ENCODE measurements at regions not wholly inside any gene's neighbourhood (a gene's known extent, or its start where the extent isn't known, plus 50 kb on each side); places are given as distances from the start of the nearest gene placed in this dataset.
A peak's percentile ranks its signal among the peaks of the same experiment; 100 is the strongest.
"Not testable (repeated sequence)": the region's sequence is repeated elsewhere in the genome, so short reads cannot be mapped to it uniquely, and the experiment has no call there.

DNA sequence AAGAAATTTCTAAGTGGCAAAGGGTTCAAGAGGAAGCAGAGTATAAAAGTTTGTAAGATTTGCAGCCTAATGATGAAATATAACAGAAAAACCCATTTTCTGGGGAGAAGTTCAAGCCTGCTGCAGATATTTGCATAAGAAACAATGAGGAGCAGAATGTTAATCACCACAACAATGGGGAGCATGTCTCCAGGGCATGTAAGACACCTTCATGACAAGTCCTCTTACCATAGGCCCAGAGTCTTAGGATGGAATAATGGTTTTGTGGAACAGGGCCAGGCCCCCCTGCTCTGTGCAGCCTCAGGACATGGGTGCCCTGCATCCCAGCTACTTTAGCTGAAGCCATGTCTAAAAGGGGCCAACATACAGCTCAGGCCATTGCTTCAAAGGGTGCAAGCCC lies 809.0 kb upstream of the SLITRK5 start:
- in situ Hi-C loops (cut with HindIII; ENCODE audit: low pct_unique_long_range_greater_than_20kb, low sequenced_read_pairs), result no loop called here
- no peak for DNase-seq (ENCODE audit: low read depth, low spot score)

DNA sequence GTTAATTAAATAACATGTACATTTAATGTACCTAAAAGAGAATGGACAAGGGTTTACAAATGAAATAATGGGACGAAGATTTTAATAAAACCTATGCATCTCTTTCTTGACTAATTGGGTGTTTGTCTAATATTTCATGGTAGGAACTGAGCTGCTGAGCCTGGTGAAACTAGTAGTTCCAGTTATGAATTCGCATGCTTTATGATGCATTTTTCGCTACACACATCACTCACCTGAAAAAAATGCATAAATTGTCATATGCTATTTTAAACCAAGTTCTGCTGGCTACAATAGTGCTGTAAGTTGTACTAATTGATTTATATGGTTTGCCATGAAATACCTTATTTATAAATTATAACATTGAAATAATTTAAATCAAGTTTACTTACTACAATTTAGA lies 806.8 kb upstream of the SLITRK5 start:
- DNase-seq (ENCODE audit: low read depth, low spot score), result no peak
- in situ Hi-C loops (cut with HindIII; ENCODE audit: low pct_unique_long_range_greater_than_20kb, low sequenced_read_pairs), result no loop called here

DNA sequence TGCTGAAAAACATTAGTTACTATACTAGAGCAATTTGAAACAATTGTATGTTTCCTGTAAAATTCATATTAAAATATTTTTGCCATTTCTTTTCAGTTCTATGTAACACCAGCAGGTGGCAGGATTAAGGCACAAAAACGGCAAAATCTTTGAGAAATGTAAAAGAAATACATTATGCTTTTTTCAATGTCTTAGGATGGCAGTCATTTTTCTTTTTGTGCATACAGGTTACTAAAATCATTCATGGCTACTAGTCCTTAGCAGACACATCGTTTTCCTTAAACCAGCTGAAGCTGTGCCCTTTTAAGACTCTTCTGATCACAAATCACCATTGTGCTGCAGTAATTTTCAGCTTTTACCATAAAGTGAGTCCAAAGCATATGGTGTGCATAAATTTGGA lies 800.7 kb upstream of the SLITRK5 start:
- peak; percentile 47 for DNase-seq (ENCODE audit: low read depth, low spot score)
- in situ Hi-C loops (cut with HindIII; ENCODE audit: low pct_unique_long_range_greater_than_20kb, low sequenced_read_pairs), result no loop called here

DNA sequence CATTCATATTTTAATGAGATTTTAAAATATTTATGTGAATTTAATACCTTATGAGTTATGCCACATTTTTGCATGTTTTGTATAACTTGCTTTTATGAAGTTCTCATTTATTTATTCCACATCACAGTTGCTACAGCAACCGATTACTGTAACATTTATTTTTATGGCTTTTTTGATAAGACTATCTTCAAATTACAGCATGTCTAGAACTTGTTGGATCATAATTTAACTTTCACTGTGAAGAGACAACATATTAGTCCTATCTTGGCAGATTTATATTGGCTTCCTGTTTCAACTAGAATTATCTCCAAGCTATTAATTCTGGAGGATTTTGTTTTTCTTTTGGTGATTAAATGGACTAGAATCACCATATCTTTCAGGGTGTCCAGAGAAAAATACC lies 793.7 kb upstream of the SLITRK5 start:
- DNase-seq (ENCODE audit: low read depth, low spot score), result no peak
- in situ Hi-C loops (cut with HindIII; ENCODE audit: low pct_unique_long_range_greater_than_20kb, low sequenced_read_pairs), result no loop called here

DNA sequence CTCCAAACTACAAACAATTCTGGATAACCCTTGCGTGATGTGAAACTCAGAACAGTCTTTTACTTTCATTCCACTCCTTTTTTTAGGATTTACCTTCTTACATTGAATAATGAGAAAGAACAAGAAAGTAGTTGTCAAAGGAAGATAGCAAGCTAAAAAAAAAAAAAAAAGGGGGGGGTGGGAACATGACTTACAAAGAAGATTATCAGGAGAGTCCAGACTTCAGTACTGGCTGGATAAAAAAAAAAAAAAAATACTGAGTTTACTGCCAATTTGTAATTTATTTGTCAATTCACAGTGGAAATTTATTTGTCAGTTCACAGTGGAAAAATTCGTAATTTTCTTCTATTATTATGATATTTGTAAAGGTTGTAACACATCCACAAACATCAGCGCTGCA lies 792.4 kb upstream of the SLITRK5 start:
- no peak for DNase-seq (ENCODE audit: low read depth, low spot score)
- in situ Hi-C loops (cut with HindIII; ENCODE audit: low pct_unique_long_range_greater_than_20kb, low sequenced_read_pairs), result no loop called here

DNA sequence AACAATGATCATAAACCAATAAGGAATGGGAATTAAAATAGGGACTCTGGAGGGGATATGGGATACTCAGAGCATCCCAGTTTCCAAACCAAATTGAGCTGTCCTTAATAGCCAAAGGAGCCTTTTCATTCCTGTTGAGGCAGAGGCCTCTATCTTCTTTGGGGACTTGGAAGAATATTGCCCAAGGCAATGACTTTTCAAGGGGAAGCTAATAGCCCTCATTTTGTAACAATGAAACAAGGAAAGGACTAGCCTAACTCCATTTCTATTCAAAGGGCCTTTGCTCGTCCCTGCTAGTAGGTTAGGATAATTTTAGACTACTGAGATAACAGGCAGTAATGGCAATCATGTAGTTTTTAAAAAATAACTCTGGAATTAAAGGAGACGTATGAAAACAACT lies 789.8 kb upstream of the SLITRK5 start:
- no peak for DNase-seq (ENCODE audit: low read depth, low spot score)
- in situ Hi-C loops (cut with HindIII; ENCODE audit: low pct_unique_long_range_greater_than_20kb, low sequenced_read_pairs), result no loop called here

DNA sequence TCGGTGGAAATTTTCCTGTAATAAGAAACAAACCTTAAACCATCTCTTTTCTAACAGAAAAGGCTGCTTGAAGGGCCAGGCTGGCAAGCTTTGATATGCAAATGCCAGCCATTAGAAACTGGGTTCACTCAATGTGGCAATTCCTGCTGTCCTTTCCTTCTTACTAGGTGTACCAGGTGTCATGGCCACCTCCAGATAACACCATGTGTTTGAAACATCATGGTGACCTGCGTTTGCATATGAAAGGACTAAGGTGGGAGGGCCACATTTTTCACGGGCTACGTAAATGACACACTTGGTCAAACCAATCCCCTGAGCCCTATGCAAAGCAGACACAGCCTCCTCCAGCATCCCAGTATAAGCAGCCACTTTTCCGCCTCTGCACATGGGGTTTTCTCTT lies 789.1 kb upstream of the SLITRK5 start:
- DNase-seq (ENCODE audit: low read depth, low spot score), result no peak
- in situ Hi-C loops (cut with HindIII; ENCODE audit: low pct_unique_long_range_greater_than_20kb, low sequenced_read_pairs), result no loop called here

DNA sequence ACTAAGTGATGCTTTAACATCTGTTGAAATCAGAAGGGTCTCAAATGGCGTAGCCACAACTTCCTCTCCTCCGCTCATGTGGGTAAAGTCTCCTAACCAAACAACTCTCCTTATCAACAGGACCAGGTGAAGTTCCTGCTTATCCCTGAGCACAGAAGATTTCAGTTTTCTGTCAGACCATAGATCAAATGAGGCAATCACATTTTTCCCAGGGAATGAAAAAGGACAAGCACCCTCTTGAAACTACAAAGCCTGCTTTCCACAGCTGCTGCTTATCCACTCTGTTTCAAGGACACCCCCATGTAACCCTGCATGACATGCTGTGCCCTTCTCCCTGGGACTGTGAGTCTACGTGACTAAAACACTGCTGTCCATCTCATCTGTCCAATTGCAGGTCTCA lies 788.3 kb upstream of the SLITRK5 start:
- in situ Hi-C loops (cut with HindIII; ENCODE audit: low pct_unique_long_range_greater_than_20kb, low sequenced_read_pairs), result no loop called here

DNA sequence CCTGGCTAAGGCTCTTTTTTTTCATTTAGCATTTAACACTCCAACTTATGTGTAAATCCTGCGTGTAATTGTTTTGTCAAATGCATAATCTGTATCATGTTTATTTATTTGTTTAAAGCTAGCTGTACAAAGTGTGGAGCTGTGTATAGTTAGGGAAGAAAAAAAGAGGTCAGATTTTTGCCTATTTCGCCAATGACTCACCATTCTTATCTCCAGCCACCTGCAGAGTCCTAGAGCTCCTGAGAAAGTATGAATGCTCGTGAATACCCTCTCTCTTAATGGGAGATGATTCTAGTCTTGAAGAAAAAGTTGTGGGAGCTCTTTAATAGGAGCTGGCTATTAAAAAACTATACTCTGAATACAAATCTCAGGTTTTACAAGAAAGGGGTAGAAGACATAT lies 778.8 kb upstream of the SLITRK5 start:
- in situ Hi-C loops (cut with HindIII; ENCODE audit: low pct_unique_long_range_greater_than_20kb, low sequenced_read_pairs), result no loop called here
- DNase-seq (ENCODE audit: low read depth, low spot score), result no peak

More for the DNA sequence above, 788.3 kb upstream of the SLITRK5 start:
- no peak for DNase-seq (ENCODE audit: low read depth, low spot score)

DNA sequence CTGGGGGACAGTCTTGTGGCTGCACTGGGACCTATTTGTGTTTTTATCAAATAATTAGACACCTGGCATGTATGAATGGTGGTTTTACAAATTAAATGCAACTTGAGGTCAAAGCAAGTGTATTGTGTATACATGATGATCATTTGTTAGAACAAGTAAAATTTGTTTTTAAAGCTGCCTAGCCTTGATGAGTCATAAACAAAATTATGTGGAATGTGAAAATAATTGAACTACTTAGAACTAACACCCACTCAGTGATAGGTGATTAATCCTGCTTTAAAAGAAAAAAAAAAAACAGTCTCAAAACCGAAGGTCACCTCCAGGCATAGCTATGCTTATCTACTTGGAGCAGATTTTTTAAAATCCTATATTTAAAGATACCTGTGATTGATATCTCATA lies 770.3 kb upstream of the SLITRK5 start:
- in situ Hi-C loops (cut with HindIII; ENCODE audit: low pct_unique_long_range_greater_than_20kb, low sequenced_read_pairs), result no loop called here
- no peak for DNase-seq (ENCODE audit: low read depth, low spot score)

DNA sequence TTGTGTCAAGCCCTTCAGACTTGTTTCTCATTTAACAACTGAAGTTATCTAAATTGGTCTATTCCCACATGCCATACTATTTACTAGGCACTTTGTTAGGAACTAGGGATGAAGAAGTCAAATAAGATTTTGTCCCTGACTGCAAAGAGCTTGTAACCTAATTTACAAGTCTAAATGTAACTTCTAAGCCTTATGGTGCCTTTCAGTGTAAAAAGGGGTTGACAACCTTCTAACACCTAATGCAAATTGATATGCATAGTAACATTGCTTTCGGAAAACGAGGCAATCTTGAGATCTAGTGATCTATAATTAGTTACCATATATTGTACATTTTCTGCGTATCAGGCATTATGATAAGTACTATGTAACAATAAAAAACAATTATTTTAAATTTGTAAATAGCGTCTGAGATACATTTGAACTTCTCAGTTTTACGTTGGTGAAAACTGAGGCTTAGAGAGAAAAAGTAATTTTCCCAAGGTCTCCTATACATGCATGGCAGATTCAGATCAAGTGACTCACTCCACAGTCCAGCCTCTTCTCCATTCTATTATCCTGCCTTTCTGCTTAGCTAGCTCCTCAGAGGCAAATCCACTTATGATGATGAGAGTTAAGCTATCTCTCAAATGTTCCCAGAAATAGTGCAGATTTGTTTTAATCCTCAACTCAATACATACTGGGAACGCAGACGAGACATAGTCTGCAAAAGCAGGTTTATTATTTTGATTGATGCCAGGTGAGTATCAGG lies 764.9 kb upstream of the SLITRK5 start:
- in situ Hi-C loops (cut with HindIII; ENCODE audit: low pct_unique_long_range_greater_than_20kb, low sequenced_read_pairs), result no loop called here
- no peak for DNase-seq (ENCODE audit: low read depth, low spot score)

DNA sequence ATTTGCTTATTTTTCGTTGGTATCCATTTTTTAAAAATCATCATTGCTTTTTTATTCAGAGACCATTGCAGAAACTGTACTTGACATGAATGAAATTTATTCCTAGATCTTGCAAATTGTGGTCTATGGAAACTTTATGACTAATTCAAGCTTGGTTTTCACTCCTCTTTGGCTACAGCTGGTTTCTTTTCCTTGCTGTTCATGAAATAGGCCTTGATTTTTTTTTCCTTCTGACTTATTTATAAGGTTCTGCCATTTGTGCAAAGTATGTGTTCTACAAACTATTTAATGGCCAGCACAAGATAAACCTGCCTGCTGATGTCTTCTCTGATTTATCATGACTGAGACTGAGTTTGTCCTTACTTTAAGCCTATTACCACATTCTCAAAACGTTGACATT lies 764.0 kb upstream of the SLITRK5 start:
- no peak for DNase-seq (ENCODE audit: low read depth, low spot score)
- in situ Hi-C loops (cut with HindIII; ENCODE audit: low pct_unique_long_range_greater_than_20kb, low sequenced_read_pairs), result no loop called here

DNA sequence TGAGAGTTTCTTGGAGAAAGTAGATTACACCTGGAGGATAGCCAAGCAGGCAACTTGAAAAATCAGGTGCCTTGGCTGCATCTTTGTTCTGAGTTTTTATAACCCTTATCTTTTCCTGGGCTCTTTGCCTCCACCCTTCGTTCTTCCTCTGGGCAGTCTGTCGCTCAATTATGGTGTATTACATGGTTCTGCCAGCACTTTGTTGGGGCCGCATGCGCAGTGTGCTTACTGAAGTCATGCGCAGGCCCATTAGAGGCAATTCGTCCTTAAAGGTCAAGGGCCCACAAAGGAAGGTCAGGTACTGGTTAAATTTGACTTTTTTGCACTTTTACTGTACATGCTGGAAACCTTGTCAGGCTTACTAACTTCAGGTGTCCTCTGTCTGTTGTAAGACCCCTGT lies 761.9 kb upstream of the SLITRK5 start:
- in situ Hi-C loops (cut with HindIII; ENCODE audit: low pct_unique_long_range_greater_than_20kb, low sequenced_read_pairs), result no loop called here
- peak; percentile 6 for DNase-seq (ENCODE audit: low read depth, low spot score)

DNA sequence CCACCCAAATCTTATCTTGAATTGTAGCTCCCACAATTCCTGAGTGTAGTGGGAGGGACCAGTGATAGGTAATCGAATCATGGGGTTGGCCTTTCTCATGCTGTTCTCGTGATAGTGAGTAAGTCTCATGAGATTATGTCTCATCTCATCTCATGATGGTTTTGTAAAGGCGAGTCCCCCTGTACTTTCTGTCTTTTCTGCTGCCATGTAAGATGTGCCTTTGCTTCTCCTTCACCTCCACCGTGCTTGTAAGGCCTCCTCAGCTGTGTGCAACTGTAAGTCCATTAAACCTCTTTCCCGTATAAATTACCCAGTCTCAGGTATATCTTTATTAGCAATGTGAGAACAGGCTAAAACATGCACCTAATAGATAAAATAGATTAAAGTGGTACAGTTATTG lies 756.4 kb upstream of the SLITRK5 start:
- no peak for DNase-seq (ENCODE audit: low read depth, low spot score)
- in situ Hi-C loops (cut with HindIII; ENCODE audit: low pct_unique_long_range_greater_than_20kb, low sequenced_read_pairs), result no loop called here

DNA sequence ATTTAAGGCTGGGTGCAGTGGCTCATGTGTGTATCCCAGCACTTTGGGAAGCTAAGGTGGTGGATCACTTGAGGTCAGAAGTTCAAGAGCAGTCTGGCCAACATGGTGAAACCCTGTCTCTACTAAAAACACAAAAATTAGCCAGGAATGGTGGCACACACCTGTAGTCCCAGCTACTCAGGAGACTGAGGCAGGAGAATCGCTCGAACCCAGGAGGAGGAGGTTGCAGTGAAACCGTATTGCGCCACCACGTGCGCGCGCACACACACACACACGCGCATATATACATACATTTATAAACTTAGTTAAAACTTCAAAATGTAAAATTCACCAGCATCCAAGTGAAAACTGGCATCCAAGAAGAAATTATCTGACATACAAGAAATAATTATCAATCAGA lies 753.7 kb upstream of the SLITRK5 start:
- in situ Hi-C loops (cut with HindIII; ENCODE audit: low pct_unique_long_range_greater_than_20kb, low sequenced_read_pairs); DNase-seq (ENCODE audit: low read depth, low spot score): not testable (repeated sequence)

DNA sequence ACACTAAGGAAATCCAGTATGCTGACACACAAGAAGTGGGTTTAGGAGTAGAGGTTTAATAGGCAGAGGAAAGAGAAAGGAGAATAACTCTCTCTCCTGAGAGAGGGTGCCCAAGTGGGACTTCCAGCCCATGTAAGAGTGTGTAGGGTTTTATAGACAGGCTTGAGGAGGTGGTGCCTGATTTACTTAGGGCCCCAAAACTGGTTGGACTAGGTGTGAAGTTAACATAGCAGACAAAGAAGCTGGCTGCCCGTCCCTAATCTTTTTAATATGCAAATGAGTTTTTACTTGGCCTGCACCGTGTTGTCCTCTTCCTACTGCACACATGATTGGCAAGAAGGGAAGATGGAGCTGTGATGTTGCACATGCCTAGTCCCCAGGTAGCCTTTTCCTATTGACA lies 752.5 kb upstream of the SLITRK5 start:
- no peak for DNase-seq (ENCODE audit: low read depth, low spot score)
- in situ Hi-C loops (cut with HindIII; ENCODE audit: low pct_unique_long_range_greater_than_20kb, low sequenced_read_pairs), result no loop called here

DNA sequence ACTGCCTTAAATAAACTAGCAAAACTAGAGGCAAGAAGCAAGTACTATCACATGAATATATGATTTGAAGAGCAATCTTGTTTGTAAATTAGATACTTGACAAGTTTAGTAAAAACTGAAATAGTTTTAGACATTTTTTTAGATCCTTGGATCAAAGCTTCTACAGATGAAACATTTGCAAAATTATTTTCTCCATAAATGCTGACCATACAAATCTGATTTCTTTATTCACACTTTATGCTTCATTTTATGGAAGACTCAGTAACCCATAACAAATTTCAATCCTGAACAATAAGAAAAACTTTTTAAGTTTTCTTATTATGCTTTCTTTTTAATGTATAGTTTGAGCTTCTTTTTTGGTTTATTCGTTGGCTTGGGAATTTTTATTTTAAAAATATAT lies 750.2 kb upstream of the SLITRK5 start:
- in situ Hi-C loops (cut with HindIII; ENCODE audit: low pct_unique_long_range_greater_than_20kb, low sequenced_read_pairs), result no loop called here
- DNase-seq (ENCODE audit: low read depth, low spot score), result no peak

DNA sequence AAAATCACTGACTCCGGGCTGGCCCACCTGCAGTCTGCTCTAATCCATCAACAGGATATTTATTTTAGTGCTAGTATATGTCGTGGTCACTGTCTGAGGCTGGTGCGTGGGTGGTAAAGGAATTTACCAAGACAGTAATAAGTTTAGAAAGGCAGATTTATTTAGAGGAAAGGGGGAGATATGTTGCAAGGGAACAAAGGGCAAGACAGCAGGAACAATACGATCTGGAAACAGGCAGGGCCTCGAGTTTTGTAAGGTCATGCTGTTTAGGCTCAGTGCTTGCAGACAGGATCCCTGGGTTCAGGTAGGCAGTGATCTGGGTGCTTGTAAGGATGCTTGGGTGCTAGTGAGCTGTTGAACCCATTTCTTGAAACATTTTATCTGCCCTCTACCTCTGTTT lies 748.2 kb upstream of the SLITRK5 start:
- no peak for DNase-seq (ENCODE audit: low read depth, low spot score)

DNA sequence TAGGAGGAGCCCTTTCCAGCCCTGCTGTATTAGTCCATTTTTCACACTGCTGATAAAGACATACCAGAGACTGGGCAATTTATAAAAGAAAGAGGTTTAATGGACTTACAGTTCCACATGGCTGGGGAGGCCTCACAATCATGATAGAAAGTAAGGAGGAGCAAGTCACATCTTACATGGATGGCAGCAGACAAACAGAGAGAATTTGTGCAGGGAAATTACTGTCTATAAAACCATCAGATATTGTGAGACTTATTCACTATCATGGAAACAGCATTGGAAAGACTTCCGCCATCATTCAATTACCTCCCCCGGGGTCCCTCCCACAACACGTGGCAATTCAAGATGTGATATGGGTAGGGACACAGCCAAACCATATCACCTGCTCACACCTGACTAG lies 744.3 kb upstream of the SLITRK5 start:
- DNase-seq (ENCODE audit: low read depth, low spot score); in situ Hi-C loops (cut with HindIII; ENCODE audit: low pct_unique_long_range_greater_than_20kb, low sequenced_read_pairs): not testable (repeated sequence)

More for the DNA sequence above, 748.2 kb upstream of the SLITRK5 start:
- in situ Hi-C loops (cut with HindIII; ENCODE audit: low pct_unique_long_range_greater_than_20kb, low sequenced_read_pairs), result no loop called here

DNA sequence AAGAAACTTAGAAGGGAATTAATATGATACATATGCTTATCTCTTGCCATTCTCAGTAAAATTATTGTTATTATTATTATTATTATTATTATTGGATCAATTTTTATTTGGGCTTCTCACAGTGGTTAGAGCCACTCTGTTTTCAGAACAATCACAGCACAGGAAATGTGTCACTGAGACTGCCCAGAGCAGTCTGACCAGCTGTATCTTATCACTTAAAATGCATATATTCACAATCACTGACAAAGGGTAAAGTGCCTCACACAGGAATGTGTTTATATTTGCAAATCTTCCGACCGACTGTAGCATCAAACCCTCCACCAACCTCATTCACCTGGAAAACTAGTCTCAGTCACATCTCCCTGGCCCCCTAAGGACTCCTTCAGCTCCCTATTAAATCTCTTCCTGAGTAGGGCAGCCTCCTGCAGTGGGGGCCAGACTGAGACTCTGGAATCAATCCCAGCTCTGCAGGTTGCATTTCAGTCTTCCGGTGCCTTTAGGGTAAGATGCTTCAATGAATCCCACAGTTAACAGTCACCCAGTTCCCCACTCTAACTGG lies 738.3 kb upstream of the SLITRK5 start:
- in situ Hi-C loops (cut with HindIII; ENCODE audit: low pct_unique_long_range_greater_than_20kb, low sequenced_read_pairs), result no loop called here
- no peak for DNase-seq (ENCODE audit: low read depth, low spot score)
